Stimulated activated CD8-positive, alpha-beta memory T cell treated with anti-CD3 and anti-CD28 coated beads, Interleukin-7, amount 100 ng/mL, for 48 hours (primary cell): ENCODE measurements at regions not wholly inside any gene's neighbourhood (a gene's known extent, or its start where the extent isn't known, plus 50 kb on each side); places are given as distances from the start of the nearest gene placed in this dataset.
"Not testable (repeated sequence)": the region's sequence is repeated elsewhere in the genome, so short reads cannot be mapped to it uniquely, and the experiment has no call there.

Source experiments
- DNase-seq, 2 donors: peaks; one replicate each; pipeline ENCODE4 v3.0.0-alpha.2; 2020; ENCODE audit warnings: low read depth in 1 of 2; ENCODE audit errors: extremely low read depth in 1 of 2

GRCh38 chr18:37846996-37847395 is 281.4 kb upstream of the CELF4 start:
- DNase-seq, result no peak

GRCh38 chr18:37845498-37845897 is 279.9 kb upstream of the CELF4 start:
- no peak for DNase-seq

- no peak for DNase-seq
Observed at GRCh38 chr18:37844209-37844970, 278.8 kb upstream of the CELF4 start.

- DNase-seq, result no peak
Observed at GRCh38 chr18:37838083-37838482, 272.5 kb upstream of the CELF4 start.

- no peak for DNase-seq
Observed at GRCh38 chr18:37836071-37836970, 270.7 kb upstream of the CELF4 start.

GRCh38 chr18:37832010-37832695 is 266.6 kb upstream of the CELF4 start:
- DNase-seq, result not testable (repeated sequence)

- no peak for DNase-seq
Observed at GRCh38 chr18:37812961-37813360, 247.4 kb upstream of the CELF4 start.

- DNase-seq, result no peak
Observed at GRCh38 chr18:37805773-37806404, 240.3 kb upstream of the CELF4 start.

- DNase-seq, result no peak
Observed at GRCh38 chr18:37796823-37797349, 231.3 kb upstream of the CELF4 start.

- DNase-seq, result no peak
Observed at GRCh38 chr18:37787452-37787851, 221.9 kb upstream of the CELF4 start.

- DNase-seq, result no peak
Observed at GRCh38 chr18:37783771-37784170, 218.2 kb upstream of the CELF4 start.

GRCh38 chr18:37779220-37779619 is 213.6 kb upstream of the CELF4 start:
- no peak for DNase-seq

GRCh38 chr18:37778417-37779165 is 213.0 kb upstream of the CELF4 start:
- DNase-seq, result peak; percentile 1 to 3

- DNase-seq, result no peak
Observed at GRCh38 chr18:37769826-37770225, 204.2 kb upstream of the CELF4 start.

- no peak for DNase-seq
Observed at GRCh38 chr18:37764541-37765288, 199.1 kb upstream of the CELF4 start.

- DNase-seq, result no peak
Observed at GRCh38 chr18:37762076-37762621, 196.6 kb upstream of the CELF4 start.

GRCh38 chr18:37754141-37754540 is 188.5 kb upstream of the CELF4 start:
- DNase-seq, result no peak

- DNase-seq, result no peak
Observed at GRCh38 chr18:37742436-37742835, 176.8 kb upstream of the CELF4 start.

GRCh38 chr18:37741032-37741623 is 175.5 kb upstream of the CELF4 start:
- DNase-seq, result no peak
